SK-N-MC (cell line): ENCODE measurements at regions not wholly inside any gene's neighbourhood (a gene's known extent, or its start where the extent isn't known, plus 50 kb on each side); places are given as distances from the start of the nearest gene placed in this dataset.

Experiments used
- EZH2 ChIP-seq: fragments of 200-600 bp; sonication (generic); IDR thresholded peaks from one replicate; pipeline ENCODE4 v1.6.1; 2017; ENCODE audit warnings: antibody characterized with exemption
- POLR2AphosphoS5 ChIP-seq: IDR thresholded peaks from 2 replicates; pipeline ENCODE4 v1.6.1; 2012; ENCODE audit warnings: mild to moderate bottlenecking, low read depth, low read length, borderline replicate concordance

DNA sequence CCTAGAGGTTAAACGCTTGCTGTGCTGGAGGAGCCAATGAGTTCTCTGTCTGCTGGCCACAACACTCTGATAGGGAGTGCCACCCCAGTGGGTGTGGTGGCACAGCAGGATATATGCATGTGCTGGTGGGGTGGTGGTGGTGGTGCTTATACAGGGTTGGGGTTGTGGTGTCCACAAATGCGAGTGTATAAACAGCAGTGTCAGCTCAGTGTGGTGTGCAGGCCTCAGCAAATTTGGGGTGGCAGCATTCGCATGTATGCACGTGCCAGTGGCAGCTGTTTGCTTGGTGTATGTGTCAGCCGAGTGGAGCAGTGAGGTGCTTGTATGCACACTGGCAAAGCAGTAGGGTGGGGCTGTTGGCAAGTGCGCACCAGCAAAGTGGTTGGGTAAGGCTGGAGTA is 157.4 kb downstream of the FAM47A start:
- TF ChIP-seq POLR2AphosphoS5: no peak
- TF ChIP-seq EZH2: no peak
